GM19438 (cell line): ENCODE measurements at regions not wholly inside any gene's neighbourhood (a gene's known extent, or its start where the extent isn't known, plus 50 kb on each side); places are given as distances from the start of the nearest gene placed in this dataset.
"Not testable (repeated sequence)": the region's sequence is repeated elsewhere in the genome, so short reads cannot be mapped to it uniquely, and the experiment has no call there.

Source experiments
- ATAC-seq: cut with Tn5 transposase; IDR thresholded peaks from one replicate; pipeline ENCODE4 v1.9.1; 2021; ENCODE audit warnings: low read depth; ENCODE audit not compliant: unreplicated experiment

DNA sequence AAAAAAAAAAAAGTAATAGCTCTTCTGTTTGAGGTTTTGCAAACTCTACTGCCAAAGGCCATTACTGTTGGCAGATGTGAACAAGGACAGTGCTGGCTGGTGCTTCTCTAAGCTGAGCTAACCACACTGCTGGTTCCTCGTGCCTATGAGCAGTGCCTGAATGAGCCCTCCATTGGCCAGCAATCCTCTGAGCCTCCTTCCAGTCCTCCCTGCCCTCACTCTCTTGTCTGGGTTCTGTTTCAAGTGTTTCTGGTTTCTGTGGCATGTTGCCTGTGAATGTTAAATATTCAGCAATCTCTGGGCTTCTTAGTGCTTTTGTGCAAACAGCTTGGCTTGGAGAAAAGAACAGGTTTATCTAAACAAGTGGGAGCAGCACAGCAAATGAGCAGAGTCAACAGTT lies 161.3 kb upstream of the AUTS2 start:
- no peak for ATAC-seq

DNA sequence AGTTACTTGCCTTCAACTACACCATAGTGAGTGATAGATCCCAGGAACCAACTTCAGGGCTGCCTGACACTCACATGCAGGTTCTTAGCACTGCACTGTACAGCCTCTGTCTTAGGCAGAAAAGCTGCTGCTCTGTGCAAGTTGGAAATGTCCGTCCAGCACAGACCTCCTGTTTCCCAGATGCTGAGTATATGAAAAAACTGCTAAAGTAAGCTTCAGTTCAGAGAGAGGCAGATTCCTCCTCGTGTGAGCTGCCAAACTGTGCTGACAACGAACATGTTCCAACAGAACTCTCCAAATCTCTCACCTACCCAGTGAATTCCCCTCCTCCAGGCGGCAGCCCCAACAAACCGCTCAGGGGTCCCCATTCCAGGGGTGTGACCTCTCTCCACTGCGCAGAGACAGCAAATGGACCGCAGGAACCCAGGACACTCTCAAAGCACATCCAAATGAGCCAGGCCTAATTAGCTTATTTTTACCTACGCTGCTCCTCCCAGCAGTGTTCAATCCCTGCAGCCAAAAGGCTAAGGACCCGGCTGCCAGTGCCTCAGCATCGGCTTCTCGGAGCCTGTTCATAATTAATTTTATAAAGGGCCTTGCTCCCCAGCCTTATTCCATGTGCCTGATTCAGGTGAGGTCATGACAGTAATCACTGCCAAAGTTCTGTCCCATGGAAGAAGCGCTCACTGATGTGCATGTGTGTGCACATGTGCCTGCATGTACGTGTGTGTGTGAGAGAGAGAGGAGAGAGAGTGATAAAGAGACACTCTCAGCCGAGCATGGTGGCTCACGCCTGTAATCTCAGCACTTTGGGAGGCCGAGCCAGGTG lies 159.5 kb upstream of the AUTS2 start:
- no peak for ATAC-seq

DNA sequence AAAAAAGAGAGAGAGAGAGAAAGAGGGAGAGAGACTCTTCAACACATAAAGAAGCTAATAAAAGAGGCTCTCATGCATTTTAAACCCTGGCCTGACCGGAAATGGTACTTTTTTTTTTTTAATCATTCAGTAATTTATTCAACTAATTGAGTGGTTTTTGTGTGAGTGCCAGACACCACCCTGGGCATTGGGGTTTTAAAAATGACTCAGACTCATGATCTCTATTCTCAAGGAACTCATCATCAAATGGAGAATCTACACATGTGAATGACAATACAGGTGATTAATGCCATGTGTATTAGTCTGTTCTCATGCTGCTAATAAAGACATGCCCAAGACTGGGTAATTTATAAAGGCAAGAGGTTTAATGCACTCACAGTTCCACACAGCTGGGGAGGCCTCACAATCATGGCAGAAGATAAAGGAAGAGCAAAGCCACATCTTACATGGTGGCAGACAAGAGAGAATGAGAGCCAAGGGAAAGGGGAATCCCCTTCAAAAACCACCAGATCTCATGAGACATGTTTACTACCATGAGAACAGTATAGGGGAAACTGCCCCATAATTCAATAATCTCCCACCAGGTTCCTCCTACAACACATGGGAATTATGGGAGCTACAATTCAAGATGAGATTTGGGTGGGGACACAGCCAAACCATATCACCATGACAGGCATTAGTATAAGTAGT lies 158.5 kb upstream of the AUTS2 start:
- ATAC-seq = no peak

DNA sequence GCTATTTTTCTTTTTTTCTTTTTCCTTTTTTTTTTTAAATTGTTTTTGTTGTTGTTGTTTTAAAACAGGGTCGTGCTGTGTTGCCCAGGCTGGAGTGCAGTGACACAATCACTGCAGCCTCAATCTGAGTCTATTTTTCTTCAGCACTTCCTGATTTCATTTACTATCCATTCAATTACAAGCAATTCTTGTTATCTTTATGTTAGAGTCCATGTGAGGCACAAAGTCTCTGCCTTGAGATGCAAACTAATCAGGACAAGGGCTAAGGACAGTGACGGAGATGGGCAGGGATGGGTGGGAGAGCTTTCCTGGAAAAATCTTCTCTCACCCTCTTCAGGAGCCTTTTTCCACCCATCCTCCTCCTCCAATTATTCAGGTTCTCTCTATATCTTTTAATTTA lies 157.3 kb upstream of the AUTS2 start:
- ATAC-seq = no peak

DNA sequence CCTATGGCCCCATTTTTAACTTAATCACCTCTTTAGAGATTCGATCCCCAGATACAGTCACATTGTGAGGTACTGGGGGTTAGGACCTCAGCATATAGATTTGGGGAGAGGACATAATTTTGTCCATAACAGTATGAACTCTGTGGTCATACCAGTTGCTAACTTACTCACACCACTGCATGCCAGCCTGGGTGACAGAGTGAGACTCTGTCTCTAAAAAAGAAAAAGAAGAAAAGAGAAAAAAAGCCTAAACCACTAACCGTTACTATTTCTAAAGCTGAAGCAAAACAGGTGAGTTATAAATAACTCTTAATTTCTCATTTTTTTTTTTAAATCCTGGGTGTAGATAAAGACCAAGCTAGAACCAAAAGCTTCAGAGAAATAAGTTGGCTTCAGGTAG lies 155.1 kb upstream of the AUTS2 start:
- ATAC-seq = no peak

DNA sequence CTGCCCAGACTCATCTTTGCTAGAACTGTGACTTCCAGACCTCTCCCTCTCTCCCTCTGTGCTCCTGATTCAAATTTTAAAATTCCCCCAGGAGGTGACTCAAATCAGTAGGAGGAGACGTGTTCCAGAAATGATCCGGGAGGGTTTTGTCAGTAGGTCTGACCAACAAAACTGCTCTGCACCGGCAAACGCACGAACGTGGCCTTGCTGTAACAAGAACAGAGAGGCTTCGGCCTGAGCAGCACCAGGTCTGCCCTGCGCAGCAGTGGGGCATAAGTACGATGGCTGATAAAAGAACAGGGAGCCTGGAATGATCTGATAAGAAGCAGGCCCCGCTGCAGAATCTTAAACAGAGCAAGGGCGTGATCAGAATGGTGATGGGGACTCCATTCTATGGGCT lies 152.7 kb upstream of the AUTS2 start:
- ATAC-seq = no peak

DNA sequence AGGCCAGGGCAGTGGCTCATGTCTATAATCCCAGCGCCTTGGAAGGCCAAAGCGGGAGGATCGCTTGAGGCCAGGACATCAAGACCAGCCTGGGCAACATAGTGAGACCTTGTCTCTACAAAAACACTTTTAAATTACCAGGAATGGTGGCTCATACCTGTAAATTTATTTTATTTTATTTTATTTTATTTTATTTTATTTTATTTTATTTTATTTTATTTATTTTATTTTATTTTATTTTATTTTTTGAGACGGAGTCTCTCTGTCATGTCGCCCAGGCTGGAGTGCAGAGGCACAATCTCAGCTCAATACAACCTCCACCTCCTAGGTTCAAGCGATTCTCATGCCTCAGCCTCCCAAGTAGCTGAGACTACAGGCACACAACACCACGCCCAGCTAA lies 152.1 kb upstream of the AUTS2 start:
- ATAC-seq = not testable (repeated sequence)

DNA sequence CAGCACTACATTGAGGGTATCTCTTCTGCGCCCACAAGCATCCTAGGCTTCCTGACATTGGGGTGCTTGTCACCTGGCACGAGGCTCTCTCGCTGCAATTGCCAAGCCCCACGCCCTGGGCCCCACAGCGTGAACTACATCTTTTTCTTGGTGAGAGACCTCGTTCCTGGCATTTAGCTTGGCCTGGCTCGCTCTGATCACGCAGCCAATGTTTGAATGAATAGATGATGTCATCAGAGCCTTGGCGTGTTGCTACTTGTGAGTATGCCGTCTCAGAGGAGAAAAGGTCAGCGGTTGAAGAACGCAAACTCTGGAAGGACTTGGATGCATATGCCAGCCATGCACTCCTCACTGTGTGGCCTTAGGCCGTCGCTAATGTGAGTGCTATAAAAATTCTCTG lies 150.2 kb upstream of the AUTS2 start:
- no peak for ATAC-seq

DNA sequence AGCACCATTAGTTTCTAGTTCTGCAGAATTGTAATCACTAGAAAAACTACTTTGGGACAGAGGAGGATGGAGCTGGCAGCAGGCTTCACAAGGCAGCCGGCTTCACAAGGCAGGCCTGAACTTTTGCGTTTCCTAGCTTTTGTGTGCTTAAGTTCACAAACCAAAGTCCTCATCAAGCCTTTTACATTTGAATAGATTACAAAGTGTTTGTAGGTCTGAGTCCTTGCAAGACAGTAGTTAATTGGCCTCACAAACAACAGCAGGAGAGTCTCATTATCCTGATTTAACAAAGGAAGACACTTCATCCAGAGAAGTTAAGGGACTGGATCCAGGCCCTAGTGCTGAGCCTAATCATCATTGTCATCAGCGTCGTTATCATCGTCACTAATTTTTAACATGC lies 147.8 kb upstream of the AUTS2 start:
- no peak for ATAC-seq

DNA sequence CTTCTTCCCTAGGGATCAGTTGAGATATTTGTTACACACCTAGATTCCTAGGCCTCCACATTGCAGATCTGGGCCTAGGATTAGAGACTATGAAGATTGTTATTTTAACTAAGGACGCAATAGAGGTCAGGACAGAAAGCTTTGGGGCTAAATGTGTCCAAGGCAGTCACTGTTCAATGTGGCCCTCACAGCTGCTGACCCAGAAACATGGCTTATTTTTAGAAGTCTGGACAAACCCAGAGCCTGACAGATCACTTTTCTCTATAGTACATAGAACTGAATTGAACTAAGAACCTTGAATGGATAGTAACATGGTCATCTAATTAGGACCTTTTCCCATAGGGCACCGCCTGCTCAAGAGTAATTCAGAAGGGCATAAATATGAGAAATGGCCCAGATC lies 146.6 kb upstream of the AUTS2 start:
- ATAC-seq = no peak

DNA sequence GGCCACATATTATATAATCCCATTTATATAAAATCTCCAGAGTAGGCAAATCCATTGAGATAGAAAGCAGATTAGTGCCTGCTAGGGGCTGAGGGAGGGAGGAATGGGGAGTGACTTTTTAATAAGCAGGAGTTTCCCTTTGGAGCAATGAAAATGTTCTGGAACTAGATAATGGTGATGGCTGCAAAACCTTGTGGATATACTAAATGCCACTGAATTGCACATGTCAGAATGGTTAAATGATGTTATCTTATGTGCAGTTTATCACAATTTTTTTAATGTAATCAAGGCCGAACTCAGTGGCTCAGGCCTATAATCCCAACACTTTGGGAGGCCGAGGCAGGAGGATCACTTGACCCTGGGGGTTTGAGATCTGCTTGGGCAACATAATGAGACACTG lies 145.5 kb upstream of the AUTS2 start:
- ATAC-seq = no peak

DNA sequence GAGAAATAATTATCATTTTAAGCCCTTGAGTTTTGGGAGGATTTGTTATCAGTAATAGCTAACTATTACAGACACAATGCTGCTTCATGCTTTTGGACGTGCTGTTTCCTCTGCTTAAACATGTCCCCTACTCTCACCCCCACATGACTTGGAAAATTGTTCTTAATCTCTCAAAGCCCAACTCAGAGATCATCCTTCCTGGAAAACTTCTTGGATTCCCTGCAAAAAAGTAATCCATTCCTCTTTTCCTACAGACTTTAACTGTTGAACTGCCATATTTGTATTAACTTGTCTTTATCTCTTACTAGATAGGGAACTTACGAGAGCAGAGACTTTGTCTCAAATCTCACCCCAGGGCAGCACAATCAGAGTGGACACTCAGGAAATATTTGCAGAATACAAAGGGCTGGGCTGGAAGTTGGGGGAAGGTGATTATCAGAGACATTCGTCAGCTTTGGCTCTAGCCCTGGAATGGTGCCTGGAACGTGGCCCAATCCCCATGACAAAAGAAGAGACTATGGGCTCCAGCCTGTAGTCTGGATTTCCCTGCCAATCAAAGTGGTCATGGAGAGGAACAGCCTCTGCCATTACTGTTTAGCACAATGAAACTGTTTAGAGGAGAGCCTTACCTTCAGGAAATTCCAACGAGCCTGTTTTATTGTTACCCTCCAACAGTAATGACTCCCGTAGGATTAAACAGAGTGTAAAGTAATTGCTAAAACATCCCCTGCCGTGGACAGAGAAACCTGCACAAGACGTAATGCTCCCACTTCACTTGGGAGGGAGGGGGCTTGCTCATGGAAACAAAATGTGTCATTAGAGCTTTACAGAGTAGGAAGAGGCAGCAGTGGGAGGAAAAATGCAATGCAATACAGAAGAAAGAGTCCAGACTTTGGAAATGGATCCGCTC lies 140.4 kb upstream of the AUTS2 start:
- no peak for ATAC-seq

DNA sequence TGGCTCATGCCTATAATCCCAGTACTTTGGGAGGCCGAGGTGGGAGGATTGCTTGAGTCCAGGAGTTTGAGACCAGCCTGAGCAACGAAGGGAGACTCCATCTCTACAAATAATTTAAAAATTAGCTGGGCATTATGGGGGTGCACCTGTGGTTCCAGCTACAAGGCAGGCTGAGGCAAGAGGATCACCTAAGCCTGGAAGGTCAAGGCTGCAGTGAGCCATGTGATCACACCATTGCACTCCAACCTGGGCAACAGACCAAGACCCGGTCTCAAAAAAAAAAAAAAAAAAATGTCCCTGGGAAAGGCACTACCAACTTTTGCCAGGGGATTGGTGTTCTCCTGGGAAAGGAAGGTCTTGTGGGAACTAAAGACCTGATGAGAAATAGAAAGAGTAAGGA lies 134.2 kb upstream of the AUTS2 start:
- no peak for ATAC-seq

DNA sequence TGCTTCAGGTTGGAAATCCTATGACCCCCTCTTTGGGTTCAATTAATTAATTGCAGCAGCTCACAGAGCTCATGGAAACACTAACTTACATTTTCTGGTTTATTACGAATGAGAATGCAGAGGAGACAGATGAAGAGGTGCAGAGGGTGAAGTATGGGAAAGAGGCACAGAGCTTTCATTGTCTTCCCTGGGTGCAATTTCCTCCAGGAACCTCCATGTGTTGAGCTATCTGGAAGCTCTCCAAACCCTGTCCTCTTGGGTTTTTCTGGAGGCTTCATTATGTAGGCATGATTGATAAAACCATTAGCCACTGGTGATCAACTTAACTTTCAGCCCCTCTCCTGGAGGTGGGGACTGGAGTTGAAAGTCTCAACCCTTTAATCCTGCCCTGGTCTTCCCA lies 133.0 kb upstream of the AUTS2 start:
- ATAC-seq = no peak

DNA sequence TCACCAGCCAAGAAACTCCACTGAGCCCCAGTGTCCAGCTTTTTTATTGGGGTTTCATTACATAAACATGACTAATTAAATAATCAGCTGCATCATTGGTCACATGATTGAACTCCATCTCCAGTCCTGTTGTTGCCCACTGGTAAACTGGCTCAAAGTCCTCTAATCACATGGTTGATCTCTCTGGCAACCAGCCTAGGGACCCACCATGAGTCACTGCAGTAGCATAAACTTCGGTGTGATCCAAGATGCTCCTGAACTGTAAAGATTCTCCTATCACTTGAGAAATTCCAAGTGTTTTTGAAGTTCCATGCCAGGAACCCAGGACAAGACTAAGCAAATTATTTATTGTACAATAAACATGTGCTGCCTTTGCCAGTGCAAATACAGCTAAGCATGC lies 130.4 kb upstream of the AUTS2 start:
- ATAC-seq = no peak

DNA sequence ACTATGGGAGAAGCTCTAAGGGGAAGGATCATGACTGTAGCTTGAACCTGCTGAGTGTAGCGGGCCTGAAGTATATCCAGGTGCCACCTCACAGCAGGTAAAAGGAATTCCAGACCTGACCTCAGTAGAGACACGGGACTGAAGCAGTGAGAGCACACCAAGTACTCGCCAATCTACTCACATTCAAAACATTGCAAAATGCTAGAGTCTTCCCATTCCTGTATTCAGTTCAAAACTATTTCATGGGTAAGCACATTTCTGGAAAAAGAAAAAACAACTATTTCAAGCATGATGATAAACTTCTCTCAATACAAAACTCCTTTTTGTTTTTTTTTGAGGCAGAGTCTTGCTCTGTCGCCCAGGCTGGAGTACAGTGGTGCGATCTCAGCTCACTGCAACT lies 121.9 kb upstream of the AUTS2 start:
- ATAC-seq = no peak

DNA sequence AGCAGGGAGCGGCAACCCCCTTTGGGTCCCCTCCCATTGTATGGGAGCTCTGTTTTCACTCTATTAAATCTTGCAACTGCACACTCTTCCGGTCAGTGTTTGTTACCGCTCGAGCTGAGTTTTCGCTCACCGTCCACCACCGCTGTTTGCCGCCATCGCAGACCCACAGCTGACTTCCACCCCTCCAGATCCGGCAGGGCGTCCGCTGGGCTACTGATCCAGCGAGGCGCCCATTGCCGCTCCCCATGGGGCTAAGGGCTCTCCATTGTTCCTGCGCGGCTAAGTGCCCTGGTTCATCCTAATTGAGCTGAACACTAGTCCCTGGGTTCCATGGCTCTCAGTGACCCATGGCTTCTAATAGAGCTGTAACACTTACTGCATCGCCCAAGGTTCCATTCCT lies 115.6 kb upstream of the AUTS2 start:
- ATAC-seq = no peak

DNA sequence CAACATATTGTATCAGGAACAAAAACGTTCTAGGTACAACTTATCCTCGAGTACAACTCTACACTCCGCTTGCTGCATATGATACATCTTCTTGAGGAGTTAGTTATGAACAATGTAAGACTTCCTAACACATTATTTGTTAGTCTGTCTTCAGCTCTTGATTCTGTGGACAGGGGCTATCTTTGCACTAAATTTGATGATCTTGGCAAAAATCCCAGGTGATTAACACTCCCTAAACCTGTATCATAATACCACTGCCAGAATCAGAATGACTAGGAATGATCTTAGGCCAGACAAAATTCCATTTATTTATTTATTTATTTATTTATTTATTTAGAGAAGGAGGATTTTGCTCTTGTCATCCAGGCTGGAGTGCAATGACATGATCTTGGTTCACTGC lies 108.7 kb upstream of the AUTS2 start:
- ATAC-seq = no peak

DNA sequence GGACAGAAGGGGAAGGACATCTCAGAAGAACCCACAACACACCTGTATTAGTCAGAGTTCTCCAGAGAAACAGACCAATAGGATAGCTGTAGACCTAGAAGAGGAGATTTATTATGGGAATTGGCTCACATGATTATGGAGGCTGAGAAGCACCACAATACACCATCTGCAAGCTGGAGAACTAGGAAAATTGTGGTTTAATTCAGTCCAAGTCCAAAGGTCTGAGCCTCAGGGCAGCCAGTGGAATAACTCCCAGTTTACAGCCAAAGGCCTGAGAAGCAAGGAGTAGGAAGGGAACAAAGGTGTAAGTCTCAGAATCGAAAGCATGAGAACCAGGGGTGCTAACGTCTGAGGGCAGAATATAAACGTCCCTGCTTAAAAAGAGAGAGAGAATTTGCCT lies 99.6 kb upstream of the AUTS2 start:
- ATAC-seq = no peak

DNA sequence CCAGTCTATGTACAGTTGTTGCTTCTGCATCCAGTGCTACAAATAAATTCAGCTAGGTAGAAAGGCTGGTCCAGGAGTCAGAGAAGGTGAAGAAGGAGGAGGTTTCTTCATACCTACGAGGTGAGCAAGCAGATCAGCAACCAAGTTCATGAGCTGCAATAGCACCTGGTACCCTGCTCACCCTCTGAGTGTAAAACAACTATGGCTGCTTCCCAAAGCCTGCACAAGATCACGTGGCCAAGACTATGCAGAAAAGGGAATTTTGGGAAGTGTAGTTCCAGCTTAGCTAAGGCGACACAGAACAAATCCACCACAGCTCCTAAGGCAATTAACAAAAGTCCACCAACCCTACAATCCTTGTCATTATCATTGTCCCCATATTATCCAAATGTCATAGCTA lies 95.9 kb upstream of the AUTS2 start:
- ATAC-seq = no peak

DNA sequence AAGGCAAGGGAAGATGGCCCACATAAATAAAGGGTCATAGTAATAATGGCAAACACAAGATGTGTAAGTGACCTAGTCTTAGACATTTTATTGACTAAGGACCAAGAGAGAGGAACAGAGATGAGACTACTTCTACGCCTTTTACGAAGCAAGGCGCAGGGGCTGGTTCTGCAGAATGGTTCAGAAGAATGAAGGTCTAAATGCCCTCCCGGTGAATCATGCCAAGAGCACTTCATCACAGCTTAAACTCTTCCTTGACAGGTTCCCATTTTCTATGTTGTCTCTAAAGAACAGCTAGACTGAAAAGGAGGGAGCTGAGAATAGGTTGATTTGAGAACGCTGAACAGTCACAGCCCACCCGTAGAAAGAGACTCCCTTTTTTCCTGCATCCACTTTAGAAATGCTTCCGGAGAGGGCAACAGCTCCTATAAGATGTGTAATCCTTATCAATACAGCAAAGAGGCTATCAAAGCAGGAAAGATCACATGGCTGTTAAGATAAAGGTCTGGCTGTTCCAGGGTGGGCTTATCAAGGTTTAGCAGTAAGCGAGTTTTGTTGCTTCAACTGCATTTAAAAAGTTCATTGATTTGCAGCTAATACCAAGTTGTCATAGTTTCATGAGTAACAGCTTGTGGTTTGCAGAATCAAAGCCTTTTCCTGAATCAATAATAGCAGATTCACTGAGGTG lies 93.4 kb upstream of the AUTS2 start:
- no peak for ATAC-seq
